Activated CD8-positive, alpha-beta T cell treated with anti-CD3 and anti-CD28 coated beads, Interleukin-2, amount 10 ng/mL, durations not matched to agents 7 days and 5 days (primary cell): ENCODE measurements at regions not wholly inside any gene's neighbourhood (a gene's known extent, or its start where the extent isn't known, plus 50 kb on each side); places are given as distances from the start of the nearest gene placed in this dataset.

ENCODE experiments used
- ATAC-seq: fragments of 150-1000 bp; cut with Tn5 transposase; one replicate; pipeline ENCODE4 v1.10.0; 2021; ENCODE audit warnings: moderate library complexity
- CTCF ChIA-PET: fragments of 350-600 bp; sonication (Branson Sonifier 250); formaldehyde crosslinking; loops from one replicate; lab custom pipeline; 2021; ENCODE audit warnings: antibody characterized with exemption; lab: Charles Lee
- POLR2A ChIA-PET: fragments of 350-600 bp; sonication (Branson Sonifier 250); formaldehyde crosslinking; loops from one replicate; lab custom pipeline; 2021; ENCODE audit warnings: antibody characterized with exemption; lab: Charles Lee
- DNase-seq: peaks from one replicate; pipeline ENCODE4 v3.0.0-alpha.2; 2020
- H3K27ac Mint-ChIP-seq: one replicate; pipeline ENCODE4 v1.8.0; 2021; ENCODE audit warnings: mild to moderate bottlenecking, mixed read lengths
- H3K27me3 Mint-ChIP-seq: one replicate; pipeline ENCODE4 v1.8.0; 2021; ENCODE audit warnings: low read depth, mixed read lengths
- H3K36me3 Mint-ChIP-seq: one replicate; pipeline ENCODE4 v1.8.0; 2021; ENCODE audit warnings: low read depth, mixed read lengths
- H3K4me1 Mint-ChIP-seq: one replicate; pipeline ENCODE4 v1.8.0; 2021; ENCODE audit warnings: low read depth, mixed read lengths
- H3K4me3 Mint-ChIP-seq: one replicate; pipeline ENCODE4 v1.8.0; 2021; ENCODE audit warnings: mild to moderate bottlenecking, mixed read lengths
- H3K9me3 Mint-ChIP-seq: one replicate; pipeline ENCODE4 v1.8.0; 2022; ENCODE audit warnings: mixed read lengths; ENCODE audit not compliant: insufficient read depth

- ChIA-PET POLR2A (no interaction called here), CTCF (no interaction called here)
- no peaks in the 10 kb centered on the region for H3K36me3 Mint-ChIP-seq
- H3K4me3 Mint-ChIP-seq, result no peak overlapping the region
- ATAC-seq, result no peak
- no peaks in the 10 kb centered on the region for H3K27me3 Mint-ChIP-seq
- no peak for DNase-seq
- no peaks in the 10 kb centered on the region for H3K4me1 Mint-ChIP-seq
- no peaks in the 10 kb centered on the region for H3K9me3 Mint-ChIP-seq
- H3K27ac Mint-ChIP-seq, result no peak overlapping the region
These were observed 248.4 kb downstream of the SIPA1L2 start for GRCh38 chr1:232381394-232382100.

GRCh38 chr1:232380596-232380995 lies 249.3 kb downstream of the SIPA1L2 start:
- ChIA-PET POLR2A (no interaction called here), CTCF (no interaction called here)
- Mint-ChIP-seq H3K4me1 (no peaks in the 10 kb centered on the region), H3K27ac (no peak overlapping the region), H3K27me3 (no peaks in the 10 kb centered on the region), H3K4me3 (no peak overlapping the region), H3K9me3 (no peaks in the 10 kb centered on the region), H3K36me3 (no peaks in the 10 kb centered on the region)
- ATAC-seq (no peak), DNase-seq (no peak)

DNA sequence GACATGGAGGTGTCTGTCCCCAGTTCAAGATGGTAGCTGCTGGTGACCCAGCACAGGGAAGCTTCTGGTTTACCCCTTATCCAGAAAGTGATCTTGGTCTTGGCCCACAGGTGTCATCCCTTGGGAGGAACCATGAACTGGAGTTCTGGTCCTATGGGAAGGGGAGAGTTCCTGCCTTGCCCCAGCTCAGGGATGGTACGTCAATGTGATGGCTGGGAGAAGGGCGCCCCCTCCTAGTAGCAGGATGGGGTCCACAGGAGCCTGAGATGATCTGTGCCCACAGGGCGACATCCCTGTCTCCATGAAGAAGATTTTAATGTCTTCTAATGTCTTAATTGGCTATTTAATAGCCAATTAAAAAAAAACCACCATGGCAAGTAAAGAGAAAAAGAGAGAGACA lies 249.8 kb downstream of the SIPA1L2 start:
- CTCF ChIA-PET, result no interaction called here
- H3K4me1 Mint-ChIP-seq, result no peaks in the 10 kb centered on the region
- no peaks in the 10 kb centered on the region for H3K36me3 Mint-ChIP-seq
- no peak overlapping the region for H3K27ac Mint-ChIP-seq
- no peaks in the 10 kb centered on the region for H3K27me3 Mint-ChIP-seq
- POLR2A ChIA-PET, result no interaction called here
- H3K4me3 Mint-ChIP-seq, result no peak overlapping the region
- DNase-seq (no peak), ATAC-seq (no peak)
- no peaks in the 10 kb centered on the region for H3K9me3 Mint-ChIP-seq

DNA sequence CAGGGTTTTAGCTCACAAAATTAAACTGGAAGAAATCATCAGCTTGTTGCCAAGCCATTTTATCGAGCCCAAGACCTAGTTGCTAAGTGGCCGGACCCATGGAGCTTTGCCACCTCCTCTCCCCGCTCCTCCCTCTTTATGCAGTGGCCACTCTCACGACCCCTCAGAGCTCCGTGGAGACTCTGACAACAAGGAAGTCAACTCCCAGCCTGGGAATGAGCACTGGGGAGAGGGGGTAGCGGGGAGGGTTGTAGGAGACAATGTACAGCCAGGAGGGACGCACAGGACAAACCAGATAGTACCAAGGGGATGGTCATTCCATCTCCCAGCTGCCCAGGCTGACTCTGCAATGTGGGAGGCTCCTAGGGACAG lies 250.9 kb downstream of the SIPA1L2 start:
- ATAC-seq (no peak), DNase-seq (no peak)
- no peaks in the 10 kb centered on the region for H3K27me3 Mint-ChIP-seq
- no peak overlapping the region for H3K27ac Mint-ChIP-seq
- ChIA-PET POLR2A (no interaction called here), CTCF (no interaction called here)
- no peaks in the 10 kb centered on the region for H3K4me1 Mint-ChIP-seq
- no peak overlapping the region for H3K4me3 Mint-ChIP-seq
- H3K36me3 Mint-ChIP-seq, result no peaks in the 10 kb centered on the region
- H3K9me3 Mint-ChIP-seq, result no peaks in the 10 kb centered on the region

DNA sequence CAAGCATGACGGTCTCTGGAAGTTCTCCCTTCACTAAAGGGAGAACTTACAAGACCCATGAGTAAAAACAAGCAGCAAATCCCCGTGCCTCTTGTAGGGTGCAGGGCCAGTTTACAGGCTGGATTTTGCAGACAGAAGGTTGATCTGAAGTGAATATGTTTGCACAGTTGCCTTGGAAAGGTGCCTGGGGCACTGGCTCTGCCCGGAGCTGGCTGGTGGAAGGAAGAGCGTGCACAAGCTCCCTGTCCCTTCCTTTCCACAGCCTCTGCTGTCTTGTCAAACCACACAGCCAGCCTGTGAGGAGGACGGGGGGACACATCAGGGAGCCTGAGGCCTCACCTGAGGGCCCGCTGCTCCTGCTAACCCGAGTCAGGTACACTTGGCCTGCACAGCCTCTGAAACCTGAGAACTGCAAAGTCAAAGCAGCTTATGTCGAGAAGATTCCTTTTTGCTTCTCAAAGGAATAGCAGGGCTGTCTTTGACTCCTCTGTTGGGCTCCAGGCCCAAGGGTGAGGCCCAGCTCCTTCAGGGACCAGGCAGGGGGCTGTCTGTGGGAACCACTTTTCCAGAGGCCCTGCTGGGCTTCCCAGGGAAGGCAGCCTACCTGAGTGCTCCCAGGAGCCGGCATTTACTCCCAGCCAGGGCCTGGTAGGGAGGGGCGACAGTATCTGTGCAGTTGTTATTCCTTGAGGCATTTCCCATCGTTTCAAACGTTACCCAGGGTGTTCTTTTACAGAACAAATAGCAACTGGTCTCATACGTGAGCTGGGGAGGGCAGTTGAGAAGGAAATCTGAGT lies 251.5 kb downstream of the SIPA1L2 start:
- Mint-ChIP-seq H3K27me3 (no peaks in the 10 kb centered on the region), H3K36me3 (no peaks in the 10 kb centered on the region), H3K27ac (no peak overlapping the region), H3K4me3 (no peak overlapping the region), H3K4me1 (no peaks in the 10 kb centered on the region), H3K9me3 (no peaks in the 10 kb centered on the region)
- POLR2A ChIA-PET, result no interaction called here
- CTCF ChIA-PET, result no interaction called here
- ATAC-seq (no peak), DNase-seq (no peak)

DNA sequence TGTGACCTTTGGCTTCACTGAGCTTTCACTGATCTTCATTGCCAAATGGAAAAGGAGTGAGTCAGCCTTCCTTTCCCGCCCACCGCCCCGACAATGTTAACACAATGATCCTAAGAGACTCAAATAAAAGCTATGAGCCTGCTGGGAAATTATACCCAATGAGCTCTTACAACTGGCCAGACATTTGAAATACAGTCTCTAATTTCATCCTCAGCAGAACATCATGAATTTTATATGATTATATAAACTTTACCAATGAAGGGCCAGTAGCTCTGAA lies 252.5 kb downstream of the SIPA1L2 start:
- ChIA-PET POLR2A (no interaction called here), CTCF (no interaction called here)
- Mint-ChIP-seq H3K27ac (no peak overlapping the region), H3K4me3 (no peak overlapping the region), H3K4me1 (no peaks in the 10 kb centered on the region), H3K9me3 (no peaks in the 10 kb centered on the region), H3K27me3 (no peaks in the 10 kb centered on the region), H3K36me3 (no peaks in the 10 kb centered on the region)
- ATAC-seq (no peak), DNase-seq (no peak)

GRCh38 chr1:232376632-232377493 lies 253.1 kb downstream of the SIPA1L2 start:
- Mint-ChIP-seq H3K4me1 (no peaks in the 10 kb centered on the region), H3K4me3 (no peak overlapping the region), H3K27ac (no peak overlapping the region), H3K9me3 (no peaks in the 10 kb centered on the region), H3K36me3 (no peaks in the 10 kb centered on the region), H3K27me3 (no peaks in the 10 kb centered on the region)
- CTCF ChIA-PET, result no interaction called here
- POLR2A ChIA-PET, result no interaction called here
- DNase-seq (no peak), ATAC-seq (no peak)

- Mint-ChIP-seq H3K4me3 (no peak overlapping the region), H3K36me3 (no peaks in the 10 kb centered on the region), H3K9me3 (no peaks in the 10 kb centered on the region), H3K27ac (no peak overlapping the region), H3K27me3 (no peaks in the 10 kb centered on the region), H3K4me1 (no peaks in the 10 kb centered on the region)
- CTCF ChIA-PET, result no interaction called here
- POLR2A ChIA-PET, result no interaction called here
- DNase-seq, result no peak
- ATAC-seq, result no peak
These were observed 257.0 kb downstream of the SIPA1L2 start for GRCh38 chr1:232372841-232373440.

DNA sequence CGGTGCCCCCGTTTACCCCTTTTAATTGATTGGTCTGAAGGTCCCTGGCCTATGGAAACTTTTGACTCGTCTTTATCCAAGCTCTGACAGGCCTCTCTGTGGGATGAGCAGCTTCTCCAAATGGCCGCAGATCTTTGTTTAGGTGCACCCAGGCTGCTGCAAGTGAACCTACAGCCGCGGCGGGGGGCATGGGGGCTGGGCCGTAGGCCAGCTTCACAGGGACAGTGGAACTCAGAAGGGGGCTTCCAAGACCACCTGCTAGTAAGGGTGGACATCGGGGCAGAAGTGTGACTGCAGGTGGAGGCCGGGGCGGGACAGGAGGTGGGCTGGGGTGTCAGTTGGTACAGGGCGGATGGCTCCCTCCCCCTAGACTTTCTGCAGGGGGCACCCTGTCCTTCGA lies 257.5 kb downstream of the SIPA1L2 start:
- no peaks in the 10 kb centered on the region for H3K36me3 Mint-ChIP-seq
- ChIA-PET CTCF (no interaction called here), POLR2A (no interaction called here)
- H3K9me3 Mint-ChIP-seq, result no peaks in the 10 kb centered on the region
- DNase-seq (no peak), ATAC-seq (no peak)
- H3K4me3 Mint-ChIP-seq, result no peak overlapping the region
- no peaks in the 10 kb centered on the region for H3K4me1 Mint-ChIP-seq
- H3K27ac Mint-ChIP-seq, result no peak overlapping the region
- H3K27me3 Mint-ChIP-seq, result no peaks in the 10 kb centered on the region

DNA sequence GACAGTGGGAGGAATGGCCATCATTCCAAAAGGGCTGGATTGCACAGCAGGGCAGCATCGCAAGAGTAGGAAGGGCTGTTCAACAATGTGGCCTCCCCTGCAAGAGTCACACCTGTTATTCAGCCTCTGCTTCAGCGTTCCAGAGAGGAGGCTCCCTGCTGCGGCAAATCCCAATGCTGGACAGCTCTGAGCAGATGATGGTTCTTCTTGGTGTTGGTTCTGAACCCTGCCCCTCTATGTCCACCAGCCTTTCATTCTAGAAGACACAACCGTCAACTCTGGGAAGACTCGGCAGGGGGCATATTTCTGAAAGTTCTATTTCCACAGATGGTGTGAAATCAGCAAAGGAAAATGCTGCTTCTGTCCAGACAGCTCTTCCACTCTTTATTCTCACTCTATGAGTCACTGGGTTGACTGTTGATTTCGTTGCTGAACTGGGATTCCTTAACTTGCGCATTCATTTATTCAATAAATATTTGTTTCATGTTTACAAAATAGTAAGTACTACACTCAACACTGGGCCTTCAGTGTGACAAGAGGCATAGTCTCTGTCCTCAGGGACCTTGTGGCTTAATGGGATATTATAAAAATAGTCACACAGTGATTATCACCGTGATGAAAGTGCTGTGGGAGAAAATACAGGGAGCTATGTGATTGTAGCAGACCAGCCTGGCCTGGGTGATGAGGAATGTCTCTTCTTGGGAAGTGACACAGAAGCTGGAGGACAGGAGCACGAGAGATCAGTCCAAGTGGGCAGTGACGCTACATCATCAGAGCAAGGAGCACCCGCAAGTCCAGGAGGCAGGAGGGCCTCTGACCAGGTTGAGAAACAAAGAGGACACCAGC lies 260.3 kb downstream of the SIPA1L2 start:
- Mint-ChIP-seq H3K27me3 (peaks cover under 1% of the 10 kb centered on the region), H3K9me3 (no peaks in the 10 kb centered on the region), H3K4me3 (no peak overlapping the region), H3K27ac (no peak overlapping the region), H3K4me1 (no peaks in the 10 kb centered on the region), H3K36me3 (no peaks in the 10 kb centered on the region)
- ChIA-PET CTCF (no interaction called here), POLR2A (no interaction called here)
- ATAC-seq (no peak), DNase-seq (no peak)

DNA sequence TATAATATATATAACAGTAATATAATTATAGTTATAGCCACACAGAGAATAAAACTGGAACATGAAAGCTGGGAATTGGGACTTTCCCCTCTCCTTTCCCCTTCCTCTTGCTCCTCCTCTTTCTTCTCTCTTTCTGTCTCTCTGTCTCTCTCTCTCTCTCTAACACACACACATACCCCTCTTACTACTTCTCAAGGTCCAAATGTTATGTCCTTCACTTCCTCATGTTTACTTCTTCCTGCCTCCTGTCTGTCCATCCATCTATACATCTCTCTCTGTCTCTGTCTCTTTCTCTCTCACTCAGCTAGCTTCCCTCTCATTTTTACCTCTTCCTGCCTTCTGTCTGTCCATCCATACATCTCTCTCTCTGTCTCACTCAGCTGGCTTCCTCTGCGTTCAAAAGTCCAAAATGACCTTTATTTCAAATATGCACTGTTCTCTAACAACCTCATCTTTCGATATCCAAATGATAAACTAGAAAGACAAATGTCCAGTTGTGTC lies 261.1 kb downstream of the SIPA1L2 start:
- POLR2A ChIA-PET, result no interaction called here
- no peak overlapping the region for H3K27ac Mint-ChIP-seq
- no peaks in the 10 kb centered on the region for H3K4me1 Mint-ChIP-seq
- CTCF ChIA-PET, result no interaction called here
- DNase-seq (no peak), ATAC-seq (no peak)
- H3K27me3 Mint-ChIP-seq, result peaks cover 4% of the 10 kb centered on the region
- no peaks in the 10 kb centered on the region for H3K9me3 Mint-ChIP-seq
- no peak overlapping the region for H3K4me3 Mint-ChIP-seq
- no peaks in the 10 kb centered on the region for H3K36me3 Mint-ChIP-seq
